Endothelial cell of umbilical vein (primary cell): ENCODE measurements at regions not wholly inside any gene's neighbourhood (a gene's known extent, or its start where the extent isn't known, plus 50 kb on each side); places are given as distances from the start of the nearest gene placed in this dataset.

Experiments
- BruUV-seq: library from RNA; stranded (reverse); fragments of 400-500 nt; replicated peaks from 2 replicates; lab custom pipeline; 2021; lab: Mats Ljungman, UMichigan
- CTCF ChIA-PET: fragments of 300-600, 350-600 bp; sonication (Branson Sonifier 250); formaldehyde crosslinking; loops from one replicate; lab custom pipeline; 2021; ENCODE audit warnings: antibody characterized with exemption, inconsistent platforms; lab: Charles Lee
- POLR2A ChIA-PET: fragments of 300-600, 350-600 bp; sonication (Branson Sonifier 250); formaldehyde crosslinking; loops from one replicate; lab custom pipeline; 2021; ENCODE audit warnings: antibody characterized with exemption, inconsistent platforms; lab: Charles Lee
- DNase-seq: peaks from one replicate; pipeline ENCODE4 v3.0.0-alpha.2; 2011; ENCODE audit warnings: low read depth, low spot score
- FAIRE-seq: peaks from 2 replicates; lab custom pipeline; 2011; peaks lifted over from hg19 to GRCh38; lab: Jason Lieb, UNC
- H2AFZ ChIP-seq: 2 replicates; pipeline ENCODE4 v1.6.0; 2012; ENCODE audit warnings: low read depth, low read length, control low read depth, inconsistent platforms
- H3K27ac ChIP-seq: 2 replicates; pipeline ENCODE4 v1.5.1; 2011; ENCODE audit warnings: low read depth, mild to moderate bottlenecking, control low read depth, low read length, moderate library complexity; ENCODE audit not compliant: insufficient read depth
- H3K27me3 ChIP-seq, 2 experiments: 2 replicates each; pipeline versions ENCODE4 v1.6.0 to v1.6.1; 2011; ENCODE audit warnings: low read length in 2 of 2, mixed read lengths in 1 of 2; ENCODE audit not compliant: control insufficient read depth in 2 of 2, insufficient read depth in 2 of 2
- H3K36me3 ChIP-seq, 2 experiments: 2 replicates in 1 of 2; 3 replicates in 1 of 2; pipeline ENCODE4 v1.5.1; 2011; ENCODE audit warnings: low read length in 2 of 2, mild to moderate bottlenecking in 1 of 2, moderate library complexity in 1 of 2; ENCODE audit not compliant: control insufficient read depth in 2 of 2, insufficient read depth in 2 of 2; ENCODE audit errors: extremely low read depth in 1 of 2
- H3K4me1 ChIP-seq: 3 replicates; pipeline ENCODE4 v1.5.1; 2011; ENCODE audit warnings: mild to moderate bottlenecking, low read length; ENCODE audit not compliant: control insufficient read depth, insufficient read depth; ENCODE audit errors: extremely low read depth
- H3K4me2 ChIP-seq: 2 replicates; pipeline ENCODE4 v1.6.1; 2011; ENCODE audit warnings: low read length, control low read depth, mixed read lengths; ENCODE audit not compliant: insufficient read depth
- H3K4me3 ChIP-seq, 3 experiments: fragments of 200-600 bp in 1 of 3; sonication (generic), shearing (Covaris generic) in 1 of 3; replicated peaks in 1 of 3; 2 replicates each; pipeline ENCODE4 v1.5.1; 2011 to 2016; ENCODE audit warnings: control low read depth in 3 of 3, low read length in 3 of 3, mild to moderate bottlenecking in 2 of 3, inconsistent platforms in 1 of 3, low read depth in 1 of 3, moderate library complexity in 1 of 3; ENCODE audit not compliant: insufficient read depth in 1 of 3
- H3K79me2 ChIP-seq: 2 replicates; pipeline ENCODE4 v1.6.0; 2012; ENCODE audit warnings: low read length, inconsistent platforms; ENCODE audit not compliant: control insufficient read depth, insufficient read depth
- H3K9ac ChIP-seq: replicated peaks from 2 replicates; pipeline ENCODE3; 2011; ENCODE audit warnings: low read length, control low read depth; ENCODE audit not compliant: insufficient read depth; ENCODE audit errors: extremely low read depth
- H3K9me1 ChIP-seq: replicated peaks from 3 replicates; pipeline ENCODE4 v1.6.0; 2011; ENCODE audit warnings: mild to moderate bottlenecking, low read length; ENCODE audit not compliant: control insufficient read depth, insufficient read depth; ENCODE audit errors: extremely low read depth
- H3K9me3 ChIP-seq: replicated peaks from 2 replicates; pipeline ENCODE4 v1.5.1; 2012; ENCODE audit warnings: low read length, inconsistent platforms; ENCODE audit not compliant: control insufficient read depth, insufficient read depth
- H4K20me1 ChIP-seq: replicated peaks from 2 replicates; pipeline ENCODE3; 2011; ENCODE audit warnings: mild to moderate bottlenecking, low read length; ENCODE audit not compliant: control insufficient read depth, insufficient read depth; ENCODE audit errors: extremely low read depth
- EZH2 ChIP-seq: IDR thresholded peaks from 2 replicates; pipeline ENCODE4 v1.6.1; 2012; ENCODE audit warnings: borderline replicate concordance, low read depth, mild to moderate bottlenecking, moderate library complexity, low read length, inconsistent platforms; ENCODE audit not compliant: severe bottlenecking
- FOS ChIP-seq: IDR thresholded peaks from 2 replicates; pipeline ENCODE4 v1.6.1; 2011; ENCODE audit warnings: mild to moderate bottlenecking, low read length, moderate library complexity, borderline replicate concordance; ENCODE audit not compliant: insufficient read depth
- GATA2 ChIP-seq: IDR thresholded peaks from 2 replicates; pipeline ENCODE4 v1.7.0; 2011; ENCODE audit warnings: low read depth, mild to moderate bottlenecking, moderate library complexity, mixed read lengths, low read length; ENCODE audit not compliant: insufficient read length, insufficient read depth
- JUN ChIP-seq: IDR thresholded peaks from 2 replicates; pipeline ENCODE4 v1.6.1; 2011; ENCODE audit warnings: borderline replicate concordance, low read depth; ENCODE audit not compliant: insufficient read length, insufficient read depth
- MYC ChIP-seq: IDR thresholded peaks from one replicate; pipeline ENCODE4 v1.6.1; 2011; ENCODE audit warnings: mild to moderate bottlenecking, low read depth, low read length
- POLR2A ChIP-seq: IDR thresholded peaks from 2 replicates; pipeline ENCODE4 v1.6.1; 2012; ENCODE audit warnings: low read depth, mild to moderate bottlenecking, control low read depth, low read length
- POLR2AphosphoS5 ChIP-seq: IDR thresholded peaks from 2 replicates; pipeline ENCODE4 v1.6.1; 2012; ENCODE audit warnings: low read depth, mild to moderate bottlenecking, control low read depth, low read length, moderate library complexity; ENCODE audit not compliant: insufficient read depth
- dilution Hi-C: fragments of 300-500 bp; cut with MboI; formaldehyde crosslinking; loops from one replicate; pipeline ENCODE4 v1.15.0; 2019; ENCODE audit warnings: low sequenced_read_pairs; ENCODE audit not compliant: extremely low pct_ligation_motif_present
- intact Hi-C: fragments of 100-400 bp; cut with micrococcal nuclease; formaldehyde crosslinking; loops from one replicate; pipeline ENCODE4 v1.10.0; 2022
- TF ChIP-seq, protein P1 (sequence below): IDR thresholded peaks from 2 replicates; pipeline ENCODE4 v1.6.1; 2011; ENCODE audit not compliant: insufficient read depth, insufficient read length
- TF ChIP-seq, protein P2 (sequence below), 2 donors: IDR thresholded peaks; 1 replicate in 1 of 2; 2 replicates in 1 of 2; pipeline ENCODE4 v1.5.1; 2011; ENCODE audit warnings: low read length in 2 of 2, mild to moderate bottlenecking in 2 of 2, moderate library complexity in 2 of 2, control low read depth in 1 of 2, inconsistent platforms in 1 of 2, low read depth in 1 of 2; ENCODE audit not compliant: insufficient read depth in 1 of 2; ENCODE audit errors: extremely low read depth in 1 of 2

DNA sequence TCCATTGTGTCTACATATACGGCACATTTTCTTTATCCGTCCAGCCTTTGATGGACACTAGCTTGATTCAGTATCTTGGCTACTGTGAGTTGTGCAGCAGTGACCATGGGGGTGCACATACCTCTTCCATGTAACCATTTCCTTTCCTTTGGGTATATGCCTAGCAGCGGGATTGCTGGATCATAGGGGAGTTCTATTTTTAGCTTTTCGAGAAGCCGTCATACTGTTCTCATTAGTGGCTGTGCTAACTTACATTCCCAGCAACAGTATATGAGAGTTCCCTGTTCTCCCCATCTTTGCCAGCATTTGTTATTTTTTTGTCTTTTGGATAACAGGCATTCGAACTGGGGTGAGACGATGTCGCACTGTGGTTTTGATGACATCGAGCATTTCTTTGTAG lies 395.0 kb downstream of the SMOC2 start:
- no peak overlapping the region for H2AFZ ChIP-seq
- DNase-seq (no peak), FAIRE-seq (no peak)
- no peaks in the 10 kb centered on the region for H3K36me3 ChIP-seq
- no peaks in the 10 kb centered on the region for H4K20me1 ChIP-seq
- H3K27me3 ChIP-seq = no peaks in the 10 kb centered on the region
- BruUV-seq = no TSS peak
- no peaks in the 10 kb centered on the region for H3K4me1 ChIP-seq
- ChIA-PET POLR2A (no interaction called here), CTCF (no interaction called here)
- no peaks in the 10 kb centered on the region for H3K9me1 ChIP-seq
- intact Hi-C loops = no loop called here
- no peak overlapping the region for H3K27ac ChIP-seq
- no peak overlapping the region for H3K9ac ChIP-seq
- TF ChIP-seq, protein P1, sequence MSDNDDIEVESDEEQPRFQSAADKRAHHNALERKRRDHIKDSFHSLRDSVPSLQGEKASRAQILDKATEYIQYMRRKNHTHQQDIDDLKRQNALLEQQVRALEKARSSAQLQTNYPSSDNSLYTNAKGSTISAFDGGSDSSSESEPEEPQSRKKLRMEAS = no peak
- no peak for TF ChIP-seq JUN
- TF ChIP-seq POLR2AphosphoS5 = no peak
- TF ChIP-seq, protein P2, sequence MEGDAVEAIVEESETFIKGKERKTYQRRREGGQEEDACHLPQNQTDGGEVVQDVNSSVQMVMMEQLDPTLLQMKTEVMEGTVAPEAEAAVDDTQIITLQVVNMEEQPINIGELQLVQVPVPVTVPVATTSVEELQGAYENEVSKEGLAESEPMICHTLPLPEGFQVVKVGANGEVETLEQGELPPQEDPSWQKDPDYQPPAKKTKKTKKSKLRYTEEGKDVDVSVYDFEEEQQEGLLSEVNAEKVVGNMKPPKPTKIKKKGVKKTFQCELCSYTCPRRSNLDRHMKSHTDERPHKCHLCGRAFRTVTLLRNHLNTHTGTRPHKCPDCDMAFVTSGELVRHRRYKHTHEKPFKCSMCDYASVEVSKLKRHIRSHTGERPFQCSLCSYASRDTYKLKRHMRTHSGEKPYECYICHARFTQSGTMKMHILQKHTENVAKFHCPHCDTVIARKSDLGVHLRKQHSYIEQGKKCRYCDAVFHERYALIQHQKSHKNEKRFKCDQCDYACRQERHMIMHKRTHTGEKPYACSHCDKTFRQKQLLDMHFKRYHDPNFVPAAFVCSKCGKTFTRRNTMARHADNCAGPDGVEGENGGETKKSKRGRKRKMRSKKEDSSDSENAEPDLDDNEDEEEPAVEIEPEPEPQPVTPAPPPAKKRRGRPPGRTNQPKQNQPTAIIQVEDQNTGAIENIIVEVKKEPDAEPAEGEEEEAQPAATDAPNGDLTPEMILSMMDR (IDR thresholded peaks at IDR 0.05; ENCODE audit: extremely low read depth in 1 of 2, insufficient read depth in 1 of 2, low read depth in 1 of 2, low read length in 2 of 2) = no peak
- TF ChIP-seq EZH2 = no peak
- TF ChIP-seq MYC = no peak
- TF ChIP-seq FOS = no peak
- no peak for TF ChIP-seq POLR2A
- no peak for TF ChIP-seq GATA2
- H3K79me2 ChIP-seq = no peaks in the 10 kb centered on the region
- dilution Hi-C loops = no loop called here
- no peak overlapping the region for H3K4me2 ChIP-seq
- no peak overlapping the region for H3K4me3 ChIP-seq
- peaks cover 7% of the 10 kb centered on the region for H3K9me3 ChIP-seq
